ENCODE measurements at regions not wholly inside any gene's neighbourhood (a gene's known extent, or its start where the extent isn't known, plus 50 kb on each side); places are given as distances from the start of the nearest gene placed in this dataset.
"Not testable (repeated sequence)": the region's sequence is repeated elsewhere in the genome, so short reads cannot be mapped to it uniquely, and the experiment has no call there.

GRCh38 chr10:46781001-46781400 is 130.2 kb upstream of the PTPN20 start:
- TF ChIP-seq CTCF (IDR thresholded peaks at IDR 0.05; ENCODE audit: low read depth, low read length, poor library complexity, severe bottlenecking); EZH2phosphoT487 (IDR thresholded peaks at IDR 0.05; ENCODE audit: borderline replicate concordance, low read length): not testable (repeated sequence)

Measured in DOHH2 (cell line).